ENCODE measurements at regions not wholly inside any gene's neighbourhood (a gene's known extent, or its start where the extent isn't known, plus 50 kb on each side); places are given as distances from the start of the nearest gene placed in this dataset.
"Not testable (repeated sequence)": the region's sequence is repeated elsewhere in the genome, so short reads cannot be mapped to it uniquely, and the experiment has no call there.

- H3K36me3 ChIP-seq (ENCODE audit: insufficient read depth, low read length), result no peaks in the 10 kb centered on the region
- H3K9ac ChIP-seq (ENCODE audit: low read depth, low read length), result no peak overlapping the region
- no peaks in the 10 kb centered on the region for H3K9me3 ChIP-seq (ENCODE audit: control insufficient read depth, insufficient read depth, low read length)
- H3K4me1 ChIP-seq (ENCODE audit: insufficient read depth, low read length), result peaks cover 9% of the 10 kb centered on the region; the same call in 1 of the 2 replicates
Observed at GRCh38 chr9:31733166-31733565, 651.3 kb upstream of the ACO1 start.

GRCh38 chr9:31736581-31737179 lies 647.8 kb upstream of the ACO1 start:
- Histone ChIP-seq H3K4me1 (ENCODE audit: insufficient read depth, low read length) (peaks cover 9% of the 10 kb centered on the region; the same call in 1 of the 2 replicates), H3K9me3 (ENCODE audit: control insufficient read depth, insufficient read depth, low read length) (no peaks in the 10 kb centered on the region), H3K9ac (ENCODE audit: low read depth, low read length) (no peak overlapping the region), H3K36me3 (ENCODE audit: insufficient read depth, low read length) (no peaks in the 10 kb centered on the region)

- Histone ChIP-seq H3K9me3 (ENCODE audit: control insufficient read depth, insufficient read depth, low read length) (no peaks in the 10 kb centered on the region), H3K36me3 (ENCODE audit: insufficient read depth, low read length) (no peaks in the 10 kb centered on the region), H3K4me1 (ENCODE audit: insufficient read depth, low read length) (0 out of 2 replicates have a peak, but pooled peaks cover 6% of the 10 kb centered on the region), H3K9ac (ENCODE audit: low read depth, low read length) (no peak overlapping the region)
Observed at GRCh38 chr9:31740705-31741104, 643.7 kb upstream of the ACO1 start.

- H3K9me3 ChIP-seq (ENCODE audit: control insufficient read depth, insufficient read depth, low read length), result no peaks in the 10 kb centered on the region
- H3K36me3 ChIP-seq (ENCODE audit: insufficient read depth, low read length), result no peaks in the 10 kb centered on the region
- no peaks in the 10 kb centered on the region for H3K4me1 ChIP-seq (ENCODE audit: insufficient read depth, low read length)
- H3K9ac ChIP-seq (ENCODE audit: low read depth, low read length), result no peak overlapping the region
Observed at GRCh38 chr9:31744589-31744988, 639.9 kb upstream of the ACO1 start.

- Histone ChIP-seq H3K9me3 (ENCODE audit: control insufficient read depth, insufficient read depth, low read length) (no peaks in the 10 kb centered on the region), H3K36me3 (ENCODE audit: insufficient read depth, low read length) (no peaks in the 10 kb centered on the region), H3K9ac (ENCODE audit: low read depth, low read length) (no peak overlapping the region), H3K4me1 (ENCODE audit: insufficient read depth, low read length) (no peaks in the 10 kb centered on the region)
Observed at GRCh38 chr9:31745468-31745867, 639.0 kb upstream of the ACO1 start.

- Histone ChIP-seq H3K4me1 (ENCODE audit: insufficient read depth, low read length) (no peaks in the 10 kb centered on the region), H3K36me3 (ENCODE audit: insufficient read depth, low read length) (no peaks in the 10 kb centered on the region), H3K9ac (ENCODE audit: low read depth, low read length) (no peak overlapping the region), H3K9me3 (ENCODE audit: control insufficient read depth, insufficient read depth, low read length) (no peaks in the 10 kb centered on the region)
Observed at GRCh38 chr9:31745886-31746285, 638.6 kb upstream of the ACO1 start.

- peaks cover 2% of the 10 kb centered on the region; the same call in 1 of the 2 replicates for H3K36me3 ChIP-seq (ENCODE audit: insufficient read depth, low read length)
- no peak overlapping the region for H3K9ac ChIP-seq (ENCODE audit: low read depth, low read length)
- no peaks in the 10 kb centered on the region for H3K4me1 ChIP-seq (ENCODE audit: insufficient read depth, low read length)
- no peaks in the 10 kb centered on the region for H3K9me3 ChIP-seq (ENCODE audit: control insufficient read depth, insufficient read depth, low read length)
Observed at GRCh38 chr9:31753756-31754155, 630.7 kb upstream of the ACO1 start.

- no peaks in the 10 kb centered on the region for H3K4me1 ChIP-seq (ENCODE audit: insufficient read depth, low read length)
- no peaks in the 10 kb centered on the region for H3K36me3 ChIP-seq (ENCODE audit: insufficient read depth, low read length)
- H3K9me3 ChIP-seq (ENCODE audit: control insufficient read depth, insufficient read depth, low read length), result no peaks in the 10 kb centered on the region
- no peak overlapping the region for H3K9ac ChIP-seq (ENCODE audit: low read depth, low read length)
Observed at GRCh38 chr9:31759703-31760102, 624.7 kb upstream of the ACO1 start.

- not testable (repeated sequence) for H3K36me3 ChIP-seq (ENCODE audit: insufficient read depth, low read length); H3K9ac ChIP-seq (ENCODE audit: low read depth, low read length); H3K4me1 ChIP-seq (ENCODE audit: insufficient read depth, low read length)
- peaks cover 19% of the 10 kb centered on the region for H3K9me3 ChIP-seq (ENCODE audit: control insufficient read depth, insufficient read depth, low read length)
Observed at GRCh38 chr9:31774021-31774420, 610.4 kb upstream of the ACO1 start.

GRCh38 chr9:31774571-31774970 lies 609.9 kb upstream of the ACO1 start:
- Histone ChIP-seq H3K9ac (ENCODE audit: low read depth, low read length) (no peak overlapping the region), H3K36me3 (ENCODE audit: insufficient read depth, low read length) (no peaks in the 10 kb centered on the region), H3K4me1 (ENCODE audit: insufficient read depth, low read length) (no peaks in the 10 kb centered on the region), H3K9me3 (ENCODE audit: control insufficient read depth, insufficient read depth, low read length) (peaks cover 19% of the 10 kb centered on the region)

- Histone ChIP-seq H3K9ac (ENCODE audit: low read depth, low read length) (no peak overlapping the region), H3K4me1 (ENCODE audit: insufficient read depth, low read length) (no peaks in the 10 kb centered on the region), H3K9me3 (ENCODE audit: control insufficient read depth, insufficient read depth, low read length) (peaks cover 21% of the 10 kb centered on the region), H3K36me3 (ENCODE audit: insufficient read depth, low read length) (no peaks in the 10 kb centered on the region)
Observed at GRCh38 chr9:31776471-31776870, 608.0 kb upstream of the ACO1 start.

GRCh38 chr9:31783491-31783890 lies 601.0 kb upstream of the ACO1 start:
- Histone ChIP-seq H3K4me1 (ENCODE audit: insufficient read depth, low read length) (no peaks in the 10 kb centered on the region), H3K9ac (ENCODE audit: low read depth, low read length) (no peak overlapping the region), H3K9me3 (ENCODE audit: control insufficient read depth, insufficient read depth, low read length) (peaks cover 9% of the 10 kb centered on the region; the same call in 1 of the 2 replicates), H3K36me3 (ENCODE audit: insufficient read depth, low read length) (no peaks in the 10 kb centered on the region)

GRCh38 chr9:31790720-31791119 lies 593.7 kb upstream of the ACO1 start:
- H3K36me3 ChIP-seq (ENCODE audit: insufficient read depth, low read length), result no peaks in the 10 kb centered on the region
- no peak overlapping the region for H3K9ac ChIP-seq (ENCODE audit: low read depth, low read length)
- H3K4me1 ChIP-seq (ENCODE audit: insufficient read depth, low read length), result no peaks in the 10 kb centered on the region
- H3K9me3 ChIP-seq (ENCODE audit: control insufficient read depth, insufficient read depth, low read length), result peaks cover 7% of the 10 kb centered on the region; the same call in 1 of the 2 replicates

- Histone ChIP-seq H3K4me1 (ENCODE audit: insufficient read depth, low read length) (no peaks in the 10 kb centered on the region), H3K9me3 (ENCODE audit: control insufficient read depth, insufficient read depth, low read length) (peaks cover 4% of the 10 kb centered on the region; the same call in 1 of the 2 replicates), H3K36me3 (ENCODE audit: insufficient read depth, low read length) (no peaks in the 10 kb centered on the region), H3K9ac (ENCODE audit: low read depth, low read length) (no peak overlapping the region)
Observed at GRCh38 chr9:31799953-31800609, 584.4 kb upstream of the ACO1 start.

GRCh38 chr9:31807574-31808256 lies 576.7 kb upstream of the ACO1 start:
- Histone ChIP-seq H3K9ac (ENCODE audit: low read depth, low read length) (no peak overlapping the region), H3K9me3 (ENCODE audit: control insufficient read depth, insufficient read depth, low read length) (0 out of 2 replicates have a peak, but pooled peaks cover 2% of the 10 kb centered on the region), H3K4me1 (ENCODE audit: insufficient read depth, low read length) (no peaks in the 10 kb centered on the region), H3K36me3 (ENCODE audit: insufficient read depth, low read length) (no peaks in the 10 kb centered on the region)
